ENCODE measurements at regions not wholly inside any gene's neighbourhood (a gene's known extent, or its start where the extent isn't known, plus 50 kb on each side); places are given as distances from the start of the nearest gene placed in this dataset.

GRCh38 chr4:125688841-125689240, 374.1 kb downstream of the FAT4 start:
- TF ChIP-seq, protein P1, sequence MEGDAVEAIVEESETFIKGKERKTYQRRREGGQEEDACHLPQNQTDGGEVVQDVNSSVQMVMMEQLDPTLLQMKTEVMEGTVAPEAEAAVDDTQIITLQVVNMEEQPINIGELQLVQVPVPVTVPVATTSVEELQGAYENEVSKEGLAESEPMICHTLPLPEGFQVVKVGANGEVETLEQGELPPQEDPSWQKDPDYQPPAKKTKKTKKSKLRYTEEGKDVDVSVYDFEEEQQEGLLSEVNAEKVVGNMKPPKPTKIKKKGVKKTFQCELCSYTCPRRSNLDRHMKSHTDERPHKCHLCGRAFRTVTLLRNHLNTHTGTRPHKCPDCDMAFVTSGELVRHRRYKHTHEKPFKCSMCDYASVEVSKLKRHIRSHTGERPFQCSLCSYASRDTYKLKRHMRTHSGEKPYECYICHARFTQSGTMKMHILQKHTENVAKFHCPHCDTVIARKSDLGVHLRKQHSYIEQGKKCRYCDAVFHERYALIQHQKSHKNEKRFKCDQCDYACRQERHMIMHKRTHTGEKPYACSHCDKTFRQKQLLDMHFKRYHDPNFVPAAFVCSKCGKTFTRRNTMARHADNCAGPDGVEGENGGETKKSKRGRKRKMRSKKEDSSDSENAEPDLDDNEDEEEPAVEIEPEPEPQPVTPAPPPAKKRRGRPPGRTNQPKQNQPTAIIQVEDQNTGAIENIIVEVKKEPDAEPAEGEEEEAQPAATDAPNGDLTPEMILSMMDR (IDR thresholded peaks at IDR 0.05): no peak
- no peak for TF ChIP-seq POLR2A (IDR thresholded peaks at IDR 0.05)

Measured in Peyer's patch (tissue), 4 donors.